DND-41 (cell line): ENCODE measurements at regions not wholly inside any gene's neighbourhood (a gene's known extent, or its start where the extent isn't known, plus 50 kb on each side); places are given as distances from the start of the nearest gene placed in this dataset.

Experiments used
- CTCF ChIP-seq: IDR thresholded peaks from 2 replicates; pipeline ENCODE4 v1.5.1; 2012; ENCODE audit warnings: borderline replicate concordance, low read length, moderate library complexity, mild to moderate bottlenecking; ENCODE audit not compliant: poor library complexity, severe bottlenecking; ENCODE audit errors: extremely low read depth
- EZH2 ChIP-seq: IDR thresholded peaks from 3 replicates; pipeline ENCODE4 v1.6.1; 2012; ENCODE audit warnings: borderline replicate concordance, low read depth, mild to moderate bottlenecking, moderate library complexity, low read length, inconsistent platforms; ENCODE audit not compliant: severe bottlenecking

- no peak for TF ChIP-seq CTCF
- no peak for TF ChIP-seq EZH2
These were observed 255.6 kb upstream of the NECTIN3 start for GRCh38 chr3:110816008-110816407.
